ENCODE measurements at regions not wholly inside any gene's neighbourhood (a gene's known extent, or its start where the extent isn't known, plus 50 kb on each side); places are given as distances from the start of the nearest gene placed in this dataset.
"Not testable (repeated sequence)": the region's sequence is repeated elsewhere in the genome, so short reads cannot be mapped to it uniquely, and the experiment has no call there.

- DNase-seq (no peak), ATAC-seq (no peak)
- no peak for TF ChIP-seq CTCF (IDR thresholded peaks at IDR 0.05)
- Mint-ChIP-seq H3K4me1 (ENCODE audit: low read depth) (peaks cover 11% of the 10 kb centered on the region), H3K4me3 (no peak overlapping the region), H3K27ac (no peak overlapping the region), H3K9me3 (peaks cover 7% of the 10 kb centered on the region), H3K36me3 (ENCODE audit: low read depth) (no peaks in the 10 kb centered on the region), H3K27me3 (no peaks in the 10 kb centered on the region)
- intact Hi-C loops (cut with micrococcal nuclease) = no loop called here
- POLR2A ChIA-PET = interaction anchor here (1.5 kb wide), 1 partner anchor 11 kb away, joined by 3 read pairs; no protein-coding TSS in a partner anchor
- CTCF ChIA-PET = interaction anchor here (0.8 to 2.1 kb wide), 4 partner anchors 126 to 372 kb away, joined by 3 to 6 read pairs (median 4); no protein-coding TSS in a partner anchor
Measured at GRCh38 chr3:30324587-30324986, 281.8 kb upstream of the TGFBR2 start.

GRCh38 chr3:30327976-30328375 is 278.4 kb upstream of the TGFBR2 start:
- H3K4me1 Mint-ChIP-seq (ENCODE audit: low read depth) = peaks cover 26% of the 10 kb centered on the region
- CTCF ChIA-PET = interaction anchor here (0.9 kb wide), 1 partner anchor 13 kb away, joined by 3 read pairs; no protein-coding TSS in a partner anchor
- DNase-seq; intact Hi-C loops (cut with micrococcal nuclease); H3K27ac Mint-ChIP-seq; POLR2A ChIA-PET; H3K36me3 Mint-ChIP-seq (ENCODE audit: low read depth); H3K27me3 Mint-ChIP-seq; ATAC-seq; H3K4me3 Mint-ChIP-seq; H3K9me3 Mint-ChIP-seq: not testable (repeated sequence)

GRCh38 chr3:30328935-30329334 is 277.5 kb upstream of the TGFBR2 start:
- H3K27ac Mint-ChIP-seq; DNase-seq; H3K27me3 Mint-ChIP-seq; H3K36me3 Mint-ChIP-seq (ENCODE audit: low read depth); intact Hi-C loops (cut with micrococcal nuclease); POLR2A ChIA-PET; H3K4me3 Mint-ChIP-seq; ATAC-seq; H3K9me3 Mint-ChIP-seq: not testable (repeated sequence)
- CTCF ChIA-PET = interaction anchor here (0.9 to 1.0 kb wide), 2 partner anchors 9 to 300 kb away, joined by 3 to 5 read pairs; no protein-coding TSS in a partner anchor
- H3K4me1 Mint-ChIP-seq (ENCODE audit: low read depth) = peaks cover 31% of the 10 kb centered on the region

- H3K27ac Mint-ChIP-seq = no peak overlapping the region
- no peaks in the 10 kb centered on the region for H3K27me3 Mint-ChIP-seq
- ATAC-seq (peak; percentile 46), DNase-seq (peak; percentile 11)
- H3K36me3 Mint-ChIP-seq (ENCODE audit: low read depth) = no peaks in the 10 kb centered on the region
- no peaks in the 10 kb centered on the region for H3K9me3 Mint-ChIP-seq
- no peak for TF ChIP-seq CTCF (IDR thresholded peaks at IDR 0.05)
- POLR2A ChIA-PET = no interaction called here
- no peak overlapping the region for H3K4me3 Mint-ChIP-seq
- intact Hi-C loops (cut with micrococcal nuclease) = no loop called here
- CTCF ChIA-PET = interaction anchor here (1.1 kb wide), 1 partner anchor 25 kb away, joined by 3 read pairs; no protein-coding TSS in a partner anchor
- H3K4me1 Mint-ChIP-seq (ENCODE audit: low read depth) = peaks cover 31% of the 10 kb centered on the region
Measured at GRCh38 chr3:30331519-30331918, 274.9 kb upstream of the TGFBR2 start.

GRCh38 chr3:30332196-30333021 is 274.0 kb upstream of the TGFBR2 start:
- H3K36me3 Mint-ChIP-seq (ENCODE audit: low read depth) = no peaks in the 10 kb centered on the region
- CTCF ChIA-PET = interaction anchor here (1.1 to 1.4 kb wide), 2 partner anchors 24 to 361 kb away, joined by 3 read pairs; no protein-coding TSS in a partner anchor
- H3K9me3 Mint-ChIP-seq = no peaks in the 10 kb centered on the region
- POLR2A ChIA-PET = no interaction called here
- H3K27ac Mint-ChIP-seq = peak overlapping the region; percentile 81
- peaks cover 31% of the 10 kb centered on the region for H3K4me1 Mint-ChIP-seq (ENCODE audit: low read depth)
- peak; percentile 39 for DNase-seq
- TF ChIP-seq CTCF (IDR thresholded peaks at IDR 0.05) = no peak
- intact Hi-C loops (cut with micrococcal nuclease) = no loop called here
- H3K27me3 Mint-ChIP-seq = no peaks in the 10 kb centered on the region
- peak; percentile 69 for ATAC-seq
- H3K4me3 Mint-ChIP-seq = peak overlapping the region; percentile 62

GRCh38 chr3:30333143-30333542 is 273.3 kb upstream of the TGFBR2 start:
- DNase-seq (no peak), ATAC-seq (no peak)
- ChIA-PET CTCF (interaction anchor here (1.4 kb wide), 1 partner anchor 360 kb away, joined by 3 read pairs; no protein-coding TSS in a partner anchor), POLR2A (no interaction called here)
- Mint-ChIP-seq H3K4me1 (ENCODE audit: low read depth) (peaks cover 31% of the 10 kb centered on the region), H3K27ac (no peak overlapping the region), H3K36me3 (ENCODE audit: low read depth) (peaks cover 2% of the 10 kb centered on the region), H3K27me3 (no peaks in the 10 kb centered on the region), H3K9me3 (peaks cover 2% of the 10 kb centered on the region), H3K4me3 (no peak overlapping the region)
- intact Hi-C loops (cut with micrococcal nuclease) = no loop called here
- TF ChIP-seq CTCF (IDR thresholded peaks at IDR 0.05) = no peak

Measured in activated CD8-positive, alpha-beta T cell treated with anti-CD3 and anti-CD28 coated beads for 36 hours (primary cell).